GM23248 (cell line): ENCODE measurements at regions not wholly inside any gene's neighbourhood (a gene's known extent, or its start where the extent isn't known, plus 50 kb on each side); places are given as distances from the start of the nearest gene placed in this dataset.

ENCODE experiments used
- EZH2 ChIP-seq: fragments of 200-600 bp; sonication (generic); IDR thresholded peaks from 2 replicates; pipeline ENCODE4 v1.6.1; 2018; ENCODE audit warnings: antibody characterized with exemption, mild to moderate bottlenecking; ENCODE audit not compliant: insufficient read depth, poor library complexity, severe bottlenecking
- EZH2phosphoT487 ChIP-seq: fragments of 200-600 bp; sonication (generic); IDR thresholded peaks from 2 replicates; pipeline ENCODE4 v1.6.1; 2018; ENCODE audit warnings: antibody characterized with exemption, moderate library complexity, mild to moderate bottlenecking, low read depth; ENCODE audit not compliant: insufficient read depth

GRCh38 chr20:21653628-21654027 lies 51.8 kb upstream of the PAX1 start:
- no peak for TF ChIP-seq EZH2
- TF ChIP-seq EZH2phosphoT487: no peak
